ENCODE measurements at regions not wholly inside any gene's neighbourhood (a gene's known extent, or its start where the extent isn't known, plus 50 kb on each side); places are given as distances from the start of the nearest gene placed in this dataset.

DNA sequence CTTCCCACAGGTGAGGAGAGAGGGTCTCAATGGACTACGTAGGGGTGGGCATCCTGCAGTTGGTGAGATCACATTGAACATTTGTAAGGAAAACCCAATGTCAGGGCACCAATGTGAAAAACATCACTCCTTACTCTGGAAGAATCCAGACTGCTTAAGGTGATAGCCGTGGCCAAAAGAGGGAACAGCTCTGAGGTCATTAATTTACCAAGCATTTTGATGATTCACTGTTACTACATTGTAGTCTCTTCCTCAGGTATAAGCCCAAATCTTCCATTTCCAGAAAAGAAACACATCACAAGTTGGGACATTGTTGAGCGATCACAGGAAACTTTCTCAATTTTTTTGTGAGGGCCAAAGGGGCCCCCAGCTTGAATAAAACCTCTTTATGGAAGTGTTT lies 61.1 kb upstream of the SPTLC3 start:
- TF ChIP-seq CTCF (IDR thresholded peaks at IDR 0.05) (no peak), EZH2phosphoT487 (IDR thresholded peaks at IDR 0.05) (no peak)
